SK-MEL-5 (cell line): ENCODE measurements at regions not wholly inside any gene's neighbourhood (a gene's known extent, or its start where the extent isn't known, plus 50 kb on each side); places are given as distances from the start of the nearest gene placed in this dataset.

Experiments used
- DNase-seq: peaks from one replicate; pipeline ENCODE4 v3.0.0-alpha.2; 2016; ENCODE audit warnings: low read depth, low spot score
- in situ Hi-C: cut with HindIII; loops from 2 replicates; pipeline ENCODE4 v1.10.0; 2016; ENCODE audit warnings: low sequenced_read_pairs, high pct_unique_total_duplicates, low pct_unique_long_range_greater_than_20kb

DNA sequence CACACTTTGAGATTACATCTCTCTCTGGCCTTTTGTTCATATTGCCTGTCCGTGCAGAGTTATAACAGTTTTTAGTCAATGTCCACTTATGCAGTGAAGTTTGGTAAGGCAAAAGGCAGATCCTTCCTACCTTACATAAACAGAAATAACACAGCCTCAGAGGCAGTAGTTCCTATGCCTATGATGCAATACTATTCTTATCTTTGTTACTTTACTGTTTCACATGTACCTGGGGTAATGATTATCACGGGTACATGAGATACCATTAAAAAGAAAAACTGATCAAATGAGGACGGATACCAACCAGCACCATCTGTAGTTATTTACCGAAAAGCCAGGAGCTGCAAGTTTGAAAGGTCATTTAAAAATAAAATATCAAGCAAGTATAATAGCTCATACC lies 166.8 kb downstream of the BTC start:
- DNase-seq, result no peak
- in situ Hi-C loops, result no loop called here

DNA sequence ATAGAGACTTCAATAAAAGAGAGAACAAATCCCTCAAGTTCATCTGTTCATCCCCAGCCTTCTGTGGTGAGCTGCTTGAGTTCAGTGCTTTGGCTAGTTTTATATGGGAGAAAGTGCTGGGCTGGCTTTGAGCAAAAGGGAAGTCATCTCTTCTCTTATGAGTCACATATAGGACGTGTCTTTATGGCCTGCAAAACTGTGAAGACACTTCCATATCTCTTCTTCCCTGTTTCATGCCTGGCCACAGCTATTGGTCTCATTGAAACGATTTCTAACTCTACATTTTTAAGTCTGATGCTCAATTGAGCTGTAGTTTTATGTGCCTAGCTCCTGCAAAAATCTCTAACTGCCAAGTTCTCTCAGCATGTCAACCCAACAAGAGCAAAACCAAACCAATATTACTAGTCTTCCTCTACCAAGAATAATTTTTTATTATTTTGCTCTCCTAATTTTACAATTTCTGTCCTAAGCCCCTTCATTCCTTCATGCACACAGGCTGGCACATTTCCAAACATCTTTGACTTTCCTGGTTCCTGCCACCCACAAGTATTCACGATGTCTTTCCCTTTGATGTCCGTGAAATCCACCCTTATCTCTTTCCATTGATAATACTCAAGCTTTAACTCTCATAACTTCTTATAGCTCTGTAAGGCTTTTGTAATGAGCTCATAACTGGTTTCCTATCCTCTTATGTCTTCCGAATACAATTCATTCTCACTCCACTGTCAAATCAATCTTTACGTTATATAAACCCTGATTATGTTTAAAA lies 165.3 kb downstream of the BTC start:
- in situ Hi-C loops, result no loop called here
- DNase-seq, result no peak

DNA sequence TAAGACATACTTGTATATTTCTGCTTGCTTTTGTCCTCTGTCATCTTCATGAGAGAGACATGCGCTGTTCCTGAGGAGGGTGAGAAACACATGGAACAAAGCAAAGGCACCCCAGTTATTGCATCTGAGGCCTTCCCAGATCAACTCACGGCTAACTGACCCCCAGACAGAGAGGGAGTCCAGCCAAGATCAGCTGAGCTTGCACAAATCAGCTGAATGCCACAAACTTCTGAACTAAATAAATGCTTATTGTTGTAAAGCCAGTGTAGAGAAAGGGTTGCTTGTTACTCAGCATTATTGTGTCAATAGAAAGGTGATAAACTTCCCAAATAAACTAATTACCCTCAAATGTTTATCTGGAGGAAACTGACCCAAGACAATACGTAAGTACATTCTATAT lies 163.8 kb downstream of the BTC start:
- no peak for DNase-seq
- in situ Hi-C loops, result no loop called here

DNA sequence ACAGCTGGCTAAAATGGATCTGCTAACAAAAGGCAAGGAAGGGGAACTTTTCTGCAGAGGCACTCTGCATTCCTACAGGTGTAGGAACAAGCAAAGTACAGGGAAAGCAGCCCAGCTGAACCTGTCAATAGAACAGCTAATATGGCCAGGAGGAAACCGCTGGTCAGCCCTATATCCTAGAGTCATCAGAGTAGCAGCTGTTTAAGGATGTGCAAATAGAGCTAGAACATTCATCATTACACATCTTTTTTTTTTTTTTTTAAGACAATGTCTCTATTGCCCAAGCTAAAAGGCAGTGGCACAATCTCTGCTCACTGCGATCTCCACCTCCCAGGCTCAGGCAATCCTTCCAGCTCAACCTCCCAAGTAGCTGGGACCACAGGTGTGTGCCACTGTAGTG lies 163.0 kb downstream of the BTC start:
- DNase-seq, result no peak
- in situ Hi-C loops, result no loop called here

- DNase-seq, result no peak
- in situ Hi-C loops, result no loop called here
These were observed 162.3 kb downstream of the BTC start for GRCh38 chr4:74631988-74632387.

DNA sequence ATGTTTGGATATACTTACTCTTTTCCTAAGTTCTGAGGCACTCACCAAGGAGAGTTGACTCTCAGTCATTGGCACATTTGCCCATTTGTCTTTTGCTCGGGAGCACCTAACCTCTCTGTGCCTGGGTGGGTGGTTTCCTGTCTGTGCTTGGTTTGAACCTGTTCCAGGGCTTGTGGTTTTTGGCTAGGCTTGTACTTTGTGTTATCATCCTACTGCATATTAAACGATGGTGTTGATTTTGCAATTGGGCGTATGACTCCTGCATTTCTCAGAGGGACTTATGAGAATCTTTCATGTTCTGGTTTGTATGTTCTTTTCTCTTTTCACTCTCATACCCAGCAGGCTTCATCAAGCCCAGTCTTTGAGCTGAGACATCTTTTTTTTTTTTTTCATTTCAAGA lies 161.7 kb downstream of the BTC start:
- in situ Hi-C loops, result no loop called here

DNA sequence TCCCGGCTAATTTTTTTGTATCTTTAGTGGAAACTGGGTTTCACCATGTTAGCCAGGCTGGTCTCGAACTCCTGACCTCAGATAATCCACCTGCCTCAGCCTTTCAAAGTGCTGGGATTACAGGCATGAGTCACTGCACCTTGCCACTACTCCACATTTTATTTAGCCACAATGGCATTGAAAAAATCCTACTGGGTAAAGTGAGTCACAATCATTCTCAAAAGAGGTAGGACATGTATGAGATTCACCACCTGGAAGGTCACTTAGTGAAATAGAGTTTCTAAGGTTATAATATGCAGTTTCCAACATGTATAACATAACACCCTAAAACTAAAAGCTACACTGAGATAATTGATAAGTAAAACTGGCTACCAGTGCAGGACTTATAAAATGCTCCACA lies 159.2 kb downstream of the BTC start:
- in situ Hi-C loops, result no loop called here
- DNase-seq, result no peak

More for the DNA sequence above, 161.7 kb downstream of the BTC start:
- DNase-seq, result no peak

GRCh38 chr4:74635490-74636123 lies 158.7 kb downstream of the BTC start:
- no peak for DNase-seq
- in situ Hi-C loops, result no loop called here

DNA sequence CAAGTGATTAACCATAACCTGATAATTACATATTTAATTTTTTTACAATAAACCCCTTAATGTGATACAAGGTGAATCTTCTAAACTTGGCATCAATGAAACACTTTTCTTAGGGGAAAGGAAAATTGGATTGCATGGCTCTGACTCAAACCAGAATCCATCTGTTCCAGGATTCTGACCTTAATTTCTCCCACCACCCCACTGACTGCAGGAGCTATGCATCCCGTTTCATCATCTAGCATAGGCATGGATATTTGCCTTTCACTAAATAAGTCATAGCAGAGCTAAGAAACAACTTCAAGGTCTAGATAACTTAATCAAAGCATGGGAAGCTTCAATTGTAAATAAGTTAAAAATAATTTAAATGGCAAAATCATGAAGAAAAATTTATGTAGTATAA lies 156.3 kb downstream of the BTC start:
- in situ Hi-C loops, result no loop called here
- no peak for DNase-seq

- DNase-seq, result no peak
- in situ Hi-C loops, result no loop called here
These were observed 155.6 kb downstream of the BTC start for GRCh38 chr4:74638689-74639088.

DNA sequence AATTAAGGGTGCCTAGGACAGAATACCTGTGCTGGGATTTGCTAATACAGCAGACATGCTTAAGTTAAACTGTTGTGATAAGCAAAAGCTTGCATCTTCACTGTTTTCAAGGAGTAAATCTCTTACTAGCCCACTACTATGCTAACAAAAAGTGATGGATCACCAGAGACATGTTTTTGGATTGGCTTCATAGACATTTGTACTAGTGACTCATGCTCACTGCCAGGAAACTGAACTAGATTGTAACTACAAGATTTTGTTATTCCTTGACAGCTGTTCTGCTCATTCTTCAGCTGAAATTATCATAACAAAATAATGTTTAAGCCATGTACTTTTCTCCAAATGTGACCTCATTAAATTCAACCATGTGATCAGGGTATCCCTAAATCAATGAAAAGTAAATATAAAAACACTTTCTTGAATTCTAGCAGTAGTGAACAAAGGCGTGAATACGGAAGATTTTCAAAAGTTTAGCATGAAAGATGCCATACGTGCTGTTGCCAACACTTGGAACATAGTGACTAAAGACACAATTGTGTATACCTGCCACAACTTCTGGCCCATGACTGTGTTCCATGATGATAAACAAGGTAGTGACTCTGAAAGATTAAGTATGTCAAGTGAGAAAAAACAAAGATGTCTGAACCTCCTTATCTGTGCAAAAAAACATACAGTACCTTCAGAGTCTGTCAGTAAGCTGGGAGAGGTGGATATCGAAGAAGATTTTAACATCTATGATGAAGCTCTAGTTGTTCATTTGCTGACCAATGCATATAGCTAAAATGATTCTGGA lies 154.0 kb downstream of the BTC start:
- in situ Hi-C loops, result no loop called here
- no peak for DNase-seq

DNA sequence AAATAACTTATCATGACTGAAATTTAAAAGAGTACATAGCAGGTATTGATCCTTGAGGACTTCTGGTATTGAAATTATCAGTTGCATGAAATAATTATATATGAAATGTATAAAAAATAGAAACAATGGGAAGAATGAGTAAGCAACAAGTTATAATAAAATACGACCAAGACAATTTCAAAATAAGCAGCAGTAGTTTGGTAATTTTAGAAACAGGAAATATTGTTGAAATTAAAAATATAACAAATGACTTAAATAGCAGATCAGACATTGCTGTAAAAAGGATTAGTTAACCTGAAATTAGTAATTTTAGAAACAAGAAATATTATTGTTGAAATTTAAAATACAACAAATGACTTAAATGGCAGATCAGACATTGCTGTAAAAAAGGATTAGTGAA lies 152.3 kb downstream of the BTC start:
- no peak for DNase-seq
- in situ Hi-C loops, result no loop called here

DNA sequence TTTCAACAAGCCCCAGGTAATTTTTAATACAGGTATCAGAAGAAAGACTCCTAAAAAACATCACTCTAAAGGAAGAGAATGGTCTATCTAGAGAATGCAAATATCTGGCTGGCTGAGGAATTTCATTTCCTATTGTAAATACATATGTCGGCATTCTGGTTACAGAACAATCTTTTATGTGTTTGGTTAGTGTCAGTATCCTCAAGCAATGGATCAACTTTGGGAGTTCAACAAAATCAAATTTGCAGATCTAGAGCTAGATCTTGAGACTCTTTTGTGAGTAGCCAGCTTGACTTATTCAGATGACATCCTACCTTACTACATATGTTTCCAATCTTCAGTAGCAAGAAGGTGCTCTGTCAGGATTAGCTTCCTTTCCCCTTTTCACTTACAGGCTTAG lies 145.1 kb downstream of the BTC start:
- in situ Hi-C loops, result no loop called here
- DNase-seq, result no peak

GRCh38 chr4:74651198-74651597 lies 143.1 kb downstream of the BTC start:
- in situ Hi-C loops, result no loop called here
- DNase-seq, result no peak

DNA sequence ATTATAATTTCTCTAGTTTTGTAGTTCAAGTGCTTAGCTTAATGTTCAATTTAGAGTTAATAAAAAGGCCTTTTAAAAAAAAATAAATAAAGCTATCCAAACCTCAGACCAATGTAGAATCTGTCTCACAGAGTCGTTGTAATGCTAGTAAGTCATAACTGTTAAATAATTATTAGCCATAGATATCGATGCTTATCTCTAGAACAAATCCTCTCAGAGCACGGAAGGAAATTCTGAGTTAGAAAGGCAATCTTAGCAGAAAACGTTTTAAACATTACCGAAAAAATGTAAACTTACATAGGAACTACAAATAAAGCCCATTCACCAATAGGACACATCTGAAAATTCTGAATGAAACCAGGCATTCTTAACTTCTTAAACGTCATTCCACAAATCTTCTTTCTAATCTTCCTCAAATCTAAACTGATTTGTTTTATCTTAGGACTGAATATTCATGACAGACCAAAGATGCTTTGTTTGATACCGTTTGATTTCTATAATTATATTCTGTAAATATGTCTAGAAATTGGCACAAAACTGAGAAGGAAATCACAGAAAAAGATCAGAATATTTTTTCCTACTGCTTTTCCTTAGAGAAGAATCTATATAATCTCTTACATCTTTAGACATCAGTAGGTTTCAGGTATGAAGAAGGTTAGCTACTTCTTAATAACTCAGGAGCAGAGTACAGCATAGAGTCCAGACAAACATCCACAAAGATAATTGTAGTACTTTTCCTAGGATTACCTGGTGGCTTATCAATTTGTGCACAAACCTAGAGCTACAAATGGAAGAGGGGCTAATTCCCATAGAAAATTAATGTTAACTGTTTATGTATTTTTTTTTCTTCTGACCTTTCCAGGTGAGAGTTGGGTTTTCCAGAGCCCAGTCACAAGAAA lies 140.7 kb downstream of the BTC start:
- no peak for DNase-seq
- in situ Hi-C loops, result no loop called here

GRCh38 chr4:74654230-74654681 lies 140.1 kb downstream of the BTC start:
- in situ Hi-C loops, result no loop called here
- no peak for DNase-seq

DNA sequence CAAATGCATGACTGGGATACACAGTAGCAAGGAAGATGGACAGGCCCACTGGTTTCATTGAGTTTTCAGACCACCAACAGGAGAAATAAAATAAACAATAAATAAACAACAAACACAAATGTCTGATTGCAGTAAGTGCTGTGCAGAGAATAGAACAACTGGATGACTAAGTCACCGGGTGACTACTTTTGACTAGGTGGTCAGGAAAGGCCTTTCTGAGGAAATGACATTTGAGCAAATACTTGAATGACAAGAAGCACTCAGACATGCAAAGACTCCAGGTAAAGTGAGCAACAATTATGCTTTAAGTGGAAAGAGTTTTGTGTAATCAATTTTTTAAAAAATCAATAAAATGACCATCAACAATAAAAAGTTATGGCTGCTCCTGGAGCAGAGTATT lies 137.7 kb downstream of the BTC start:
- in situ Hi-C loops, result no loop called here
- DNase-seq, result no peak

- no peak for DNase-seq
- in situ Hi-C loops, result no loop called here
These were observed 136.2 kb downstream of the BTC start for GRCh38 chr4:74658116-74658515.
